Uterus (tissue), 3 donors: ENCODE measurements at regions not wholly inside any gene's neighbourhood (a gene's known extent, or its start where the extent isn't known, plus 50 kb on each side); places are given as distances from the start of the nearest gene placed in this dataset.
A peak's percentile ranks its signal among the peaks of the same experiment; 100 is the strongest.

ENCODE experiments used
- DNase-seq, 2 donors: peaks; one replicate each; pipeline ENCODE4 v3.0.0-alpha.2; 2019 to 2020
- H3K27ac ChIP-seq, 2 donors: fragments of 200-600 bp; sonication (generic); 1 replicate in 1 of 2; 2 replicates in 1 of 2; pipeline ENCODE4 v1.5.1; 2016 to 2018
- H3K27me3 ChIP-seq, 2 donors: fragments of 200-600 bp; sonication (generic); one replicate each; pipeline ENCODE4 v1.5.1; 2018 to 2019; ENCODE audit warnings: control low read depth in 1 of 2
- H3K36me3 ChIP-seq, 2 donors: fragments of 200-600 bp; sonication (generic); one replicate each; pipeline ENCODE4 v1.5.1; 2019; ENCODE audit warnings: control low read depth in 1 of 2
- H3K4me1 ChIP-seq, 2 donors: fragments of 200-600 bp; sonication (generic); one replicate each; pipeline ENCODE4 v1.5.1; 2018 to 2019; ENCODE audit warnings: control low read depth in 1 of 2
- H3K4me3 ChIP-seq, 2 donors: fragments of 200-600 bp; sonication (generic); 1 replicate in 1 of 2; 2 replicates in 1 of 2; pipeline ENCODE4 v1.5.1; 2018 to 2019; ENCODE audit warnings: mild to moderate bottlenecking in 1 of 2
- H3K9me3 ChIP-seq, 2 donors: fragments of 200-600 bp; sonication (generic); one replicate each; pipeline ENCODE4 v1.5.1; 2019; ENCODE audit warnings: control low read depth in 1 of 2
- POLR2A ChIP-seq, 2 donors: fragments of 450-650 bp; IDR thresholded peaks; one replicate each; pipeline ENCODE4 v1.6.1; 2016; ENCODE audit warnings: antibody characterized with exemption in 2 of 2, mild to moderate bottlenecking in 1 of 2, moderate library complexity in 1 of 2
- intact Hi-C: fragments of 100-400 bp; cut with DNase I; formaldehyde crosslinking; loops from one replicate; pipeline ENCODE4 v1.15.1; 2023; ENCODE audit warnings: low total_unique reads
- TF ChIP-seq, protein P1 (sequence below), 4 experiments: fragments of 200-600 bp in 2 of 4; fragments of 450-650 bp in 2 of 4; sonication (generic) in 2 of 4; IDR thresholded peaks; one replicate each; pipeline ENCODE4 v1.5.1; 2016 to 2019; ENCODE audit warnings: antibody characterized with exemption in 4 of 4, mild to moderate bottlenecking in 2 of 4, moderate library complexity in 1 of 4
- donor health status: DM: yes; HTN: yes; CAD: no.

DNA sequence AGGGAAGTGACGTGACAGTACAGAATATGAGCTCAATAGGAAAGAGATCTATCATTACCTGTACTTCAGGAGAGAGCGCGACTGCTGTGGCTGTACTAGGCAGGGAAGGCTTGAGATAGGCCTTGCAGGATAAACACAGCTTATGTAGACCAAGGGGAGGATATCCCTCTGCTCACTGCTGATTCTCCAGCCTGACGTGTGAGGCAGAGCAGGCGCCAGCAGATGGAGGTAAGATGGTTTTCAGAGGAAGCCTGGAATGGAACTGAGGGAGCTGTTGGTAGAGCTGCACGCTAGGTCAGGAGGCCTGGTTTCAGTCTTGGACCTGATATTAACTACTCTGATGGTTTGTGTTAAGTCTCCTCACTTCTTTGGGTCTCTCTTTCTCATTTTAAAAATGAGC is 291.4 kb downstream of the YTHDC2 start:
- DNase-seq = no peak
- Histone ChIP-seq H3K27me3 (no peaks in the 10 kb centered on the region), H3K4me3 (no peak overlapping the region), H3K36me3 (no peaks in the 10 kb centered on the region), H3K27ac (no peak overlapping the region), H3K4me1 (no peaks in the 10 kb centered on the region), H3K9me3 (no peaks in the 10 kb centered on the region)
- intact Hi-C loops = no loop called here
- TF ChIP-seq, protein P1, sequence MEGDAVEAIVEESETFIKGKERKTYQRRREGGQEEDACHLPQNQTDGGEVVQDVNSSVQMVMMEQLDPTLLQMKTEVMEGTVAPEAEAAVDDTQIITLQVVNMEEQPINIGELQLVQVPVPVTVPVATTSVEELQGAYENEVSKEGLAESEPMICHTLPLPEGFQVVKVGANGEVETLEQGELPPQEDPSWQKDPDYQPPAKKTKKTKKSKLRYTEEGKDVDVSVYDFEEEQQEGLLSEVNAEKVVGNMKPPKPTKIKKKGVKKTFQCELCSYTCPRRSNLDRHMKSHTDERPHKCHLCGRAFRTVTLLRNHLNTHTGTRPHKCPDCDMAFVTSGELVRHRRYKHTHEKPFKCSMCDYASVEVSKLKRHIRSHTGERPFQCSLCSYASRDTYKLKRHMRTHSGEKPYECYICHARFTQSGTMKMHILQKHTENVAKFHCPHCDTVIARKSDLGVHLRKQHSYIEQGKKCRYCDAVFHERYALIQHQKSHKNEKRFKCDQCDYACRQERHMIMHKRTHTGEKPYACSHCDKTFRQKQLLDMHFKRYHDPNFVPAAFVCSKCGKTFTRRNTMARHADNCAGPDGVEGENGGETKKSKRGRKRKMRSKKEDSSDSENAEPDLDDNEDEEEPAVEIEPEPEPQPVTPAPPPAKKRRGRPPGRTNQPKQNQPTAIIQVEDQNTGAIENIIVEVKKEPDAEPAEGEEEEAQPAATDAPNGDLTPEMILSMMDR (IDR thresholded peaks at IDR 0.05) = no peak
- no peak for TF ChIP-seq POLR2A (IDR thresholded peaks at IDR 0.05)

DNA sequence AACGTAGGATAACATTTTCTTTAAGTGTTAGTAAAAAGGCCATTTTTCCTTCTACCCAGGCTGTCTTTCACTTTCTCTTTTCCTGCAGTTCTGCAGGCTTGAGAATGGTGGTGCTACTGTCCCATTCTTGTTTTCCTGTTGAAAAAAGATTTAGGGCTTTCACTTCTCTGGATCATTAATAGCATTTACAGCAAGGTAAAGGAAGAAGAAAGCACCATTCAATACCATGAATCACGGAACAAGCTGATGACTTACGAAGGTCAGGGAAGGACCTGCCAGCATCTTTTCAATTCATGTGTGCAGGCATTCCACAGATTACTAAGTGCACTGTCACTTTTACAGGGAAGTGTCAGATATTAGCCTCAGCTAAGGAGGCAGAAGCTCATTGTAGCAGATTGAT is 292.8 kb downstream of the YTHDC2 start:
- intact Hi-C loops = no loop called here
- H3K4me3 ChIP-seq = no peak overlapping the region
- no peaks in the 10 kb centered on the region for H3K27me3 ChIP-seq
- H3K4me1 ChIP-seq = no peaks in the 10 kb centered on the region
- DNase-seq = no peak
- no peaks in the 10 kb centered on the region for H3K36me3 ChIP-seq
- peak overlapping the region; percentile 51 to 70 for H3K27ac ChIP-seq
- H3K9me3 ChIP-seq = no peaks in the 10 kb centered on the region
- TF ChIP-seq, protein P1 (IDR thresholded peaks at IDR 0.05) = peak; percentile 23 to 34 (median 28)
- TF ChIP-seq POLR2A (IDR thresholded peaks at IDR 0.05) = no peak

DNA sequence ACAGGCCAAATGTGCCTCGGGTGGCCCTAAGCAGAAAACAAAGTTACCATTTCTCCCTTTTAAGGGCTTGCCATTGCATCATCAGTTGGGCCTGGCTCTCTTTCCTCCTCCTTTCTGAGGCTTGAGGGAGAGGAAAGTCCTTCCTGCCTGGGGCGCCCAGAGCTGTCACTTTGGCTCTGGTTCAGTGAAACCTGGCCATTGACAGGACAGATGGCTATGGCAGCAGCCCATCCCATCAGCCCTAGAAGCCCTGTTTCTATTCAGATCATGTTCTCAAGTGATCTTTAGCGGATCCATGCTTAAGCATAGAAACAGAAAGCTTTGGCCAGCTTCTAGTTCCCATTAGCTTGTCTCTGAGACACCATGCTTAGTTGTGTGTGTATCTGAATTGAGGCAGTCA is 293.4 kb downstream of the YTHDC2 start:
- H3K27me3 ChIP-seq = no peaks in the 10 kb centered on the region
- DNase-seq = peak; percentile 22 to 26
- no peaks in the 10 kb centered on the region for H3K4me1 ChIP-seq
- H3K36me3 ChIP-seq = no peaks in the 10 kb centered on the region
- H3K4me3 ChIP-seq = peak overlapping the region in 1 of 2 donors; percentile 9
- TF ChIP-seq, protein P1 (IDR thresholded peaks at IDR 0.05) = no peak
- no peak for TF ChIP-seq POLR2A (IDR thresholded peaks at IDR 0.05)
- intact Hi-C loops = no loop called here
- no peaks in the 10 kb centered on the region for H3K9me3 ChIP-seq
- peak overlapping the region; percentile 51 to 70 for H3K27ac ChIP-seq

DNA sequence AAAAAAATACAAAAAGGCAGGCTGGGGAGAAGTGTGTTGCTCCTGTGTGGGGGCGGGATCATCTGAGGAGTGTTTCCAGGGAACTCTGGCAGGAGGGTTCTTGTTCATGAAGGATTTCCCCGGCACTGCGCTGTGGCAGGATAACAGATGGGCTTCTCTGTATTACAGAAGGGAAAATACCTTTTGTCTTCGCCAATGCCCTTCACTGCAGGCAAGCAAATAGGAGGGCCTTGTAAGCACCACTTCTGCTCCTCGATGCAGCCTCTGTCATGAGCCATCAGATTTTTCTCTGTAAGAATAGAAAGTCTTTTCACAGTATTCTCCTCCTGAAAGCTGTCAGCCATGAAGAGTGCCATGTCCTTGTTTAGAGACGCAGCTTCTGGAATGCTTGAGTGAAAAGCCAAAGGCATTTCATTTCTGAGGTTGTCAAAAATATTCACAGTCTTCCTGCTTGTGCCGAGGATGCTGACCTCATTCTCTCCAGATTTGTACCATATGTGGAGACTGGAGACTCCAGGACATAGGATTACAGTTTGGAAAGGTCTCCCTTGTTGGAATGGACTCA is 294.0 kb downstream of the YTHDC2 start:
- no peaks in the 10 kb centered on the region for H3K4me1 ChIP-seq
- TF ChIP-seq, protein P1 (IDR thresholded peaks at IDR 0.05) = no peak
- no peak for TF ChIP-seq POLR2A (IDR thresholded peaks at IDR 0.05)
- no peaks in the 10 kb centered on the region for H3K27me3 ChIP-seq
- H3K27ac ChIP-seq = peak overlapping the region; percentile 51 to 70
- H3K4me3 ChIP-seq = peak overlapping the region in 1 of 2 donors; percentile 9
- H3K9me3 ChIP-seq = no peaks in the 10 kb centered on the region
- no peaks in the 10 kb centered on the region for H3K36me3 ChIP-seq
- intact Hi-C loops = no loop called here
- DNase-seq = peak; percentile 45 to 59

DNA sequence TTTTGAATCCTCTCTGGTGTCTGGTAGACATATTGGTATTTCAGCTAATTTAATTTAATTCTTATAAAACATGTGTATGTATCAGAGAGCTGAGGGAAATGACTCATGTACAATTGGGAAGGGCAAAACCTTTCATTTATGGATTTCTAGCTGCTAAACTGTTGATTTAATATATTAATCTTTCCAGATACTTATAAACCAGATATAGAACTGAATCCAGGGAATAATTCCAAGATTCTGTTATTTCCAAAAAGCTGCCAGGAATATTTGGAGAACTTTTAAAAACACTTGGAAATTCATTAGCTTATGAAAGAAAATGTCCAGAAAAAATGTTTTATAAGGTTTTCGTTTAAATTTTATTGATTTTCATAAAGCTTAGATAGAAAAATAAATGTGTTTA is 295.5 kb downstream of the YTHDC2 start:
- Histone ChIP-seq H3K4me3 (no peak overlapping the region), H3K4me1 (no peaks in the 10 kb centered on the region), H3K27ac (no peak overlapping the region), H3K9me3 (no peaks in the 10 kb centered on the region), H3K27me3 (no peaks in the 10 kb centered on the region), H3K36me3 (no peaks in the 10 kb centered on the region)
- no peak for DNase-seq
- TF ChIP-seq POLR2A (IDR thresholded peaks at IDR 0.05) = no peak
- TF ChIP-seq, protein P1 (IDR thresholded peaks at IDR 0.05) = no peak
- intact Hi-C loops = no loop called here
